Hepatocyte (in vitro differentiated cells): ENCODE measurements at regions not wholly inside any gene's neighbourhood (a gene's known extent, or its start where the extent isn't known, plus 50 kb on each side); places are given as distances from the start of the nearest gene placed in this dataset.

Source experiments
- DNase-seq: peaks from one replicate; pipeline ENCODE4 v3.0.0-alpha.2; 2016; ENCODE audit warnings: low spot score
- H2AFZ ChIP-seq: fragments of 200-600 bp; sonication (generic); 2 replicates; pipeline ENCODE4 v1.6.0; 2016; ENCODE audit warnings: antibody characterized with exemption, mild to moderate bottlenecking
- H3K27ac ChIP-seq: fragments of 200-600 bp; sonication (generic); 2 replicates; pipeline ENCODE4 v1.5.1; 2016; ENCODE audit warnings: mild to moderate bottlenecking
- H3K27me3 ChIP-seq: fragments of 200-600 bp; sonication (generic); 2 replicates; pipeline ENCODE4 v1.6.1; 2016
- H3K36me3 ChIP-seq: fragments of 200-600 bp; sonication (generic); replicated peaks from 2 replicates; pipeline ENCODE4 v1.5.1; 2016; ENCODE audit warnings: low read depth; ENCODE audit not compliant: insufficient read depth
- H3K4me1 ChIP-seq: fragments of 200-600 bp; sonication (generic); 2 replicates; pipeline ENCODE4 v1.5.1; 2016; ENCODE audit warnings: mild to moderate bottlenecking, moderate library complexity; ENCODE audit not compliant: insufficient read depth
- H3K4me2 ChIP-seq: fragments of 200-600 bp; sonication (generic); 2 replicates; pipeline ENCODE4 v1.6.0; 2016
- H3K4me3 ChIP-seq: fragments of 200-600 bp; sonication (generic); 2 replicates; pipeline ENCODE4 v1.5.1; 2016; ENCODE audit warnings: mild to moderate bottlenecking
- H3K79me2 ChIP-seq: fragments of 200-600 bp; sonication (generic); 2 replicates; pipeline ENCODE4 v1.6.0; 2017; ENCODE audit warnings: mild to moderate bottlenecking
- H3K9me2 ChIP-seq: fragments of 200-600 bp; sonication (generic); replicated peaks from 2 replicates; pipeline ENCODE4 v1.6.0; 2017; ENCODE audit warnings: mild to moderate bottlenecking; ENCODE audit not compliant: insufficient read depth
- H3K9me3 ChIP-seq: fragments of 200-600 bp; sonication (generic); 2 replicates; pipeline ENCODE4 v1.5.1; 2016; ENCODE audit warnings: low read depth, mild to moderate bottlenecking
- H4K20me1 ChIP-seq: fragments of 200-600 bp; sonication (generic); 2 replicates; pipeline ENCODE4 v1.6.0; 2016; ENCODE audit warnings: mild to moderate bottlenecking; ENCODE audit not compliant: insufficient read depth, poor library complexity, severe bottlenecking
- CTCF ChIP-seq: fragments of 200-600 bp; sonication (generic); IDR thresholded peaks from 2 replicates; pipeline ENCODE4 v1.5.1; 2016; ENCODE audit warnings: antibody characterized with exemption, mild to moderate bottlenecking; ENCODE audit not compliant: poor library complexity
- EZH2 ChIP-seq: fragments of 200-600 bp; sonication (generic); IDR thresholded peaks from 2 replicates; pipeline ENCODE4 v1.6.1; 2016; ENCODE audit warnings: antibody characterized with exemption, mild to moderate bottlenecking, borderline replicate concordance
- EZH2phosphoT487 ChIP-seq: fragments of 200-600 bp; sonication (generic); IDR thresholded peaks from one replicate; pipeline ENCODE4 v1.6.1; 2018; ENCODE audit warnings: antibody characterized with exemption, mild to moderate bottlenecking, low read depth, moderate library complexity; ENCODE audit not compliant: unreplicated experiment, severe bottlenecking
- WGBS: methylation state at CpG from one replicate; pipeline ENCODE4 v1.1.6; 2016; ENCODE audit warnings: low lambda C conversion rate; ENCODE audit errors: missing lambda C conversion rate; 5-methylcytosine and 5-hydroxymethylcytosine counted together

GRCh38 chr7:67438913-67439505, 442.4 kb downstream of the TYW1 start:
- Histone ChIP-seq H3K27me3 (no peaks in the 10 kb centered on the region), H4K20me1 (no peaks in the 10 kb centered on the region), H3K79me2 (no peaks in the 10 kb centered on the region), H3K9me2 (no peaks in the 10 kb centered on the region), H3K4me3 (no peak overlapping the region), H2AFZ (no peak overlapping the region), H3K4me1 (no peaks in the 10 kb centered on the region), H3K4me2 (no peak overlapping the region), H3K27ac (no peak overlapping the region), H3K36me3 (no peaks in the 10 kb centered on the region), H3K9me3 (no peaks in the 10 kb centered on the region)
- TF ChIP-seq CTCF, result no peak
- TF ChIP-seq EZH2, result no peak
- no peak for TF ChIP-seq EZH2phosphoT487
- 49% methylated on average over 13 of the region's 13 CpGs for WGBS
- DNase-seq, result no peak

GRCh38 chr7:67440321-67440720, 443.7 kb downstream of the TYW1 start:
- H3K9me3 ChIP-seq, result no peaks in the 10 kb centered on the region
- no peak overlapping the region for H3K27ac ChIP-seq
- H3K79me2 ChIP-seq, result no peaks in the 10 kb centered on the region
- H4K20me1 ChIP-seq, result no peaks in the 10 kb centered on the region
- no peak for DNase-seq
- H3K36me3 ChIP-seq, result no peaks in the 10 kb centered on the region
- no peak overlapping the region for H2AFZ ChIP-seq
- H3K4me1 ChIP-seq, result no peaks in the 10 kb centered on the region
- TF ChIP-seq EZH2 (no peak), CTCF (no peak), EZH2phosphoT487 (no peak)
- H3K27me3 ChIP-seq, result no peaks in the 10 kb centered on the region
- no peak overlapping the region for H3K4me3 ChIP-seq
- WGBS, result 69% methylated on average over 2 of the region's 2 CpGs
- H3K4me2 ChIP-seq, result no peak overlapping the region
- no peaks in the 10 kb centered on the region for H3K9me2 ChIP-seq

GRCh38 chr7:67445728-67446127, 449.1 kb downstream of the TYW1 start:
- H3K36me3 ChIP-seq, result no peaks in the 10 kb centered on the region
- no peaks in the 10 kb centered on the region for H3K9me2 ChIP-seq
- no peak overlapping the region for H2AFZ ChIP-seq
- no peaks in the 10 kb centered on the region for H3K9me3 ChIP-seq
- no peaks in the 10 kb centered on the region for H3K79me2 ChIP-seq
- H3K4me2 ChIP-seq, result no peak overlapping the region
- WGBS, result 91% methylated on average over 4 of the region's 4 CpGs
- TF ChIP-seq CTCF (no peak), EZH2phosphoT487 (no peak), EZH2 (no peak)
- no peak overlapping the region for H3K27ac ChIP-seq
- H3K4me1 ChIP-seq, result no peaks in the 10 kb centered on the region
- H3K27me3 ChIP-seq, result no peaks in the 10 kb centered on the region
- H3K4me3 ChIP-seq, result no peak overlapping the region
- no peak for DNase-seq
- no peaks in the 10 kb centered on the region for H4K20me1 ChIP-seq

GRCh38 chr7:67447297-67447696, 450.7 kb downstream of the TYW1 start:
- H3K27me3 ChIP-seq, result no peaks in the 10 kb centered on the region
- TF ChIP-seq CTCF (no peak), EZH2 (no peak), EZH2phosphoT487 (no peak)
- H3K9me3 ChIP-seq, result no peaks in the 10 kb centered on the region
- H3K79me2 ChIP-seq, result no peaks in the 10 kb centered on the region
- H3K4me3 ChIP-seq, result no peak overlapping the region
- no peak overlapping the region for H2AFZ ChIP-seq
- H3K4me2 ChIP-seq, result no peak overlapping the region
- H3K27ac ChIP-seq, result no peak overlapping the region
- H4K20me1 ChIP-seq, result no peaks in the 10 kb centered on the region
- no peaks in the 10 kb centered on the region for H3K36me3 ChIP-seq
- H3K9me2 ChIP-seq, result no peaks in the 10 kb centered on the region
- no peak for DNase-seq
- no peaks in the 10 kb centered on the region for H3K4me1 ChIP-seq
